ENCODE measurements at regions not wholly inside any gene's neighbourhood (a gene's known extent, or its start where the extent isn't known, plus 50 kb on each side); places are given as distances from the start of the nearest gene placed in this dataset.
A peak's percentile ranks its signal among the peaks of the same experiment; 100 is the strongest.
"Not testable (repeated sequence)": the region's sequence is repeated elsewhere in the genome, so short reads cannot be mapped to it uniquely, and the experiment has no call there.

- not testable (repeated sequence) for H2AFZ ChIP-seq; H3F3A ChIP-seq (replicated peaks; ENCODE audit: low read depth); H3K27ac ChIP-seq (ENCODE audit: low read depth); ATAC-seq; H3K4me2 ChIP-seq; H3K27me3 Mint-ChIP-seq (ENCODE audit: insufficient read depth, low read depth, poor library complexity); H3K27ac Mint-ChIP-seq; H3K9me2 ChIP-seq (ENCODE audit: insufficient read depth); H3K36me3 ChIP-seq (ENCODE audit: insufficient read depth); H3K27me3 ChIP-seq (ENCODE audit: insufficient read depth); H3K79me2 ChIP-seq (replicated peaks; ENCODE audit: insufficient read depth); H3K4me3 Mint-ChIP-seq; H3K4me3 ChIP-seq; H4K20me1 ChIP-seq (replicated peaks; ENCODE audit: insufficient read depth); H3K4me1 ChIP-seq (ENCODE audit: insufficient read depth); H3K4me1 Mint-ChIP-seq
- Mint-ChIP-seq H3K36me3 (ENCODE audit: low read depth) (peaks cover 39% of the 10 kb centered on the region), H3K9me3 (peaks cover 93% of the 10 kb centered on the region)
- DNase-seq (ENCODE audit: low spot score), result peak; percentile 14
- TF ChIP-seq CTCF (conservative IDR thresholded peaks at IDR 0.05; ENCODE audit: low read depth in 2 of 2), result peak; percentile 19 to 40; a peak in 3 of 4 replicates
Observed at GRCh38 chr14:106170163-106170658, 643.8 kb downstream of the TMEM121 start.

- no peak overlapping the region for H2AFZ ChIP-seq
- H3K27ac ChIP-seq (ENCODE audit: low read depth), result no peak overlapping the region
- H3K4me1 Mint-ChIP-seq, result no peaks in the 10 kb centered on the region
- no peaks in the 10 kb centered on the region for H3K9me2 ChIP-seq (ENCODE audit: insufficient read depth)
- H3K36me3 ChIP-seq (ENCODE audit: insufficient read depth), result no peaks in the 10 kb centered on the region
- H3K27ac Mint-ChIP-seq, result no peak overlapping the region
- peaks cover 94% of the 10 kb centered on the region for H3K9me3 Mint-ChIP-seq
- H3K4me3 ChIP-seq, result no peak overlapping the region
- H3K4me1 ChIP-seq (ENCODE audit: insufficient read depth), result no peaks in the 10 kb centered on the region
- no peak for ATAC-seq
- H3F3A ChIP-seq (replicated peaks; ENCODE audit: low read depth), result no peaks in the 10 kb centered on the region
- DNase-seq (ENCODE audit: low spot score), result no peak
- no peak overlapping the region for H3K4me2 ChIP-seq
- H4K20me1 ChIP-seq (replicated peaks; ENCODE audit: insufficient read depth), result no peaks in the 10 kb centered on the region
- no peaks in the 10 kb centered on the region for H3K27me3 ChIP-seq (ENCODE audit: insufficient read depth)
- peaks cover 4% of the 10 kb centered on the region for H3K27me3 Mint-ChIP-seq (ENCODE audit: insufficient read depth, low read depth, poor library complexity)
- no peak overlapping the region for H3K4me3 Mint-ChIP-seq
- H3K79me2 ChIP-seq (replicated peaks; ENCODE audit: insufficient read depth), result no peaks in the 10 kb centered on the region
- peaks cover 44% of the 10 kb centered on the region for H3K36me3 Mint-ChIP-seq (ENCODE audit: low read depth)
- TF ChIP-seq EZH2phosphoT487 (IDR thresholded peaks at IDR 0.05; ENCODE audit: unreplicated experiment), result no peak
- no peak for TF ChIP-seq NANOG (IDR thresholded peaks at IDR 0.05; ENCODE audit: borderline replicate concordance)
- no peak for TF ChIP-seq ETS1 (IDR thresholded peaks at IDR 0.05)
- TF ChIP-seq CREB1 (CRISPR knock-in tag; IDR thresholded peaks at IDR 0.05; ENCODE audit: low read depth), result no peak
- no peak for TF ChIP-seq EZH2 (IDR thresholded peaks at IDR 0.05; ENCODE audit: low read depth, unreplicated experiment)
- no peak for TF ChIP-seq CTCF (conservative IDR thresholded peaks at IDR 0.05; ENCODE audit: low read depth in 2 of 2)
- TF ChIP-seq STAT1 (IDR thresholded peaks at IDR 0.05; ENCODE audit: unreplicated experiment), result no peak
- TF ChIP-seq, protein P1, sequence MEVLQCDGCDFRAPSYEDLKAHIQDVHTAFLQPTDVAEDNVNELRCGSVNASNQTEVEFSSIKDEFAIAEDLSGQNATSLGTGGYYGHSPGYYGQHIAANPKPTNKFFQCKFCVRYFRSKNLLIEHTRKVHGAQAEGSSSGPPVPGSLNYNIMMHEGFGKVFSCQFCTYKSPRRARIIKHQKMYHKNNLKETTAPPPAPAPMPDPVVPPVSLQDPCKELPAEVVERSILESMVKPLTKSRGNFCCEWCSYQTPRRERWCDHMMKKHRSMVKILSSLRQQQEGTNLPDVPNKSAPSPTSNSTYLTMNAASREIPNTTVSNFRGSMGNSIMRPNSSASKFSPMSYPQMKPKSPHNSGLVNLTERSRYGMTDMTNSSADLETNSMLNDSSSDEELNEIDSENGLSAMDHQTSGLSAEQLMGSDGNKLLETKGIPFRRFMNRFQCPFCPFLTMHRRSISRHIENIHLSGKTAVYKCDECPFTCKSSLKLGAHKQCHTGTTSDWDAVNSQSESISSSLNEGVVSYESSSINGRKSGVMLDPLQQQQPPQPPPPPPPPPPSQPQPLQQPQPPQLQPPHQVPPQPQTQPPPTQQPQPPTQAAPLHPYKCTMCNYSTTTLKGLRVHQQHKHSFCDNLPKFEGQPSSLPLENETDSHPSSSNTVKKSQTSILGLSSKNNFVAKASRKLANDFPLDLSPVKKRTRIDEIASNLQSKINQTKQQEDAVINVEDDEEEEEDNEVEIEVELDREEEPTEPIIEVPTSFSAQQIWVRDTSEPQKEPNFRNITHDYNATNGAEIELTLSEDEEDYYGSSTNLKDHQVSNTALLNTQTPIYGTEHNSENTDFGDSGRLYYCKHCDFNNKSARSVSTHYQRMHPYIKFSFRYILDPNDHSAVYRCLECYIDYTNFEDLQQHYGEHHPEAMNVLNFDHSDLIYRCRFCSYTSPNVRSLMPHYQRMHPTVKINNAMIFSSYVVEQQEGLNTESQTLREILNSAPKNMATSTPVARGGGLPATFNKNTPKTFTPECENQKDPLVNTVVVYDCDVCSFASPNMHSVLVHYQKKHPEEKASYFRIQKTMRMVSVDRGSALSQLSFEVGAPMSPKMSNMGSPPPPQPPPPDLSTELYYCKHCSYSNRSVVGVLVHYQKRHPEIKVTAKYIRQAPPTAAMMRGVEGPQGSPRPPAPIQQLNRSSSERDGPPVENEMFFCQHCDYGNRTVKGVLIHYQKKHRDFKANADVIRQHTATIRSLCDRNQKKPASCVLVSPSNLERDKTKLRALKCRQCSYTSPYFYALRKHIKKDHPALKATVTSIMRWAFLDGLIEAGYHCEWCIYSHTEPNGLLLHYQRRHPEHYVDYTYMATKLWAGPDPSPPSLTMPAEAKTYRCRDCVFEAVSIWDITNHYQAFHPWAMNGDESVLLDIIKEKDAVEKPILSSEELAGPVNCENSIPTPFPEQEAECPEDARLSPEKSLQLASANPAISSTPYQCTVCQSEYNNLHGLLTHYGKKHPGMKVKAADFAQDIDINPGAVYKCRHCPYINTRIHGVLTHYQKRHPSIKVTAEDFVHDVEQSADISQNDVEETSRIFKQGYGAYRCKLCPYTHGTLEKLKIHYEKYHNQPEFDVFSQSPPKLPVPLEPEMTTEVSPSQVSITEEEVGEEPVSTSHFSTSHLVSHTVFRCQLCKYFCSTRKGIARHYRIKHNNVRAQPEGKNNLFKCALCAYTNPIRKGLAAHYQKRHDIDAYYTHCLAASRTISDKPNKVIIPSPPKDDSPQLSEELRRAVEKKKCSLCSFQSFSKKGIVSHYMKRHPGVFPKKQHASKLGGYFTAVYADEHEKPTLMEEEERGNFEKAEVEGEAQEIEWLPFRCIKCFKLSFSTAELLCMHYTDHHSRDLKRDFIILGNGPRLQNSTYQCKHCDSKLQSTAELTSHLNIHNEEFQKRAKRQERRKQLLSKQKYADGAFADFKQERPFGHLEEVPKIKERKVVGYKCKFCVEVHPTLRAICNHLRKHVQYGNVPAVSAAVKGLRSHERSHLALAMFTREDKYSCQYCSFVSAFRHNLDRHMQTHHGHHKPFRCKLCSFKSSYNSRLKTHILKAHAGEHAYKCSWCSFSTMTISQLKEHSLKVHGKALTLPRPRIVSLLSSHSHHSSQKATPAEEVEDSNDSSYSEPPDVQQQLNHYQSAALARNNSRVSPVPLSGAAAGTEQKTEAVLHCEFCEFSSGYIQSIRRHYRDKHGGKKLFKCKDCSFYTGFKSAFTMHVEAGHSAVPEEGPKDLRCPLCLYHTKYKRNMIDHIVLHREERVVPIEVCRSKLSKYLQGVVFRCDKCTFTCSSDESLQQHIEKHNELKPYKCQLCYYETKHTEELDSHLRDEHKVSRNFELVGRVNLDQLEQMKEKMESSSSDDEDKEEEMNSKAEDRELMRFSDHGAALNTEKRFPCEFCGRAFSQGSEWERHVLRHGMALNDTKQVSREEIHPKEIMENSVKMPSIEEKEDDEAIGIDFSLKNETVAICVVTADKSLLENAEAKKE (CRISPR knock-in tag; IDR thresholded peaks at IDR 0.05), result no peak
- TF ChIP-seq JUNB (IDR thresholded peaks at IDR 0.05; ENCODE audit: unreplicated experiment), result no peak
- TF ChIP-seq POLR2AphosphoS5 (IDR thresholded peaks at IDR 0.05; ENCODE audit: low read depth), result no peak
- TF ChIP-seq ZNF114 (CRISPR knock-in tag; IDR thresholded peaks at IDR 0.05), result no peak
Observed at GRCh38 chr14:106174206-106174605, 647.8 kb downstream of the TMEM121 start.
